ENCODE measurements at regions not wholly inside any gene's neighbourhood (a gene's known extent, or its start where the extent isn't known, plus 50 kb on each side); places are given as distances from the start of the nearest gene placed in this dataset.

DNA sequence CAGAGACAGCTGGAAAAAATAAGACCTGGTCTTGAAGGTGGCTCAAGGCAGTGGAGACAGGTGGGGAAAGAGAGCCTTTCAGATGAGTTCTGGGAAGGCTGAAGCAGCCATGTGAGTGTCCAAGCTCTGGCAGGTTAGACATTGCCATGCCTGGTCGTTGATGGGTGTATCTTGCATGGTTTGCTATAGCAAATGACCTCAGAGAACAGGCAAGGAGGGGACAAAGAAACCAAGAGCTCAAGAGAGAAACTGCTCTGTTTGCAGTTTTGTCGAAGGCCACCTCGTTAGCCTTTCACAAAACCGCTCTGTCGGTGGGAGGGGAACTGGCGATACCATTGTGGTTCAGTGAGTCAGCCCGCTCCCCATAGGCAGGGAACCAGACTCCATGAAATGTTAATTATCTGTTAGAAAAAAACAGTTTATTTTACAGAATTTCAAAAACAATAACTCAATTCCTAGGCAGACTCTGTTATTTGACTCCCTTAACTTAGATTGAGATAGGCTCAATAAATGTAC lies 82.8 kb upstream of the ARGLU1 start:
- ATAC-seq = no peak
- Histone ChIP-seq H3K9me3 (replicated peaks; ENCODE audit: control insufficient read depth, insufficient read depth, low read depth, low read length) (no peaks in the 10 kb centered on the region), H3K27me3 (ENCODE audit: control insufficient read depth in 2 of 2, insufficient read depth in 2 of 2, low read length in 2 of 2) (no peaks in the 10 kb centered on the region), H2AFZ (ENCODE audit: low read depth, low read length) (no peak overlapping the region), H3K36me3 (ENCODE audit: control insufficient read depth, insufficient read depth, low read length) (no peaks in the 10 kb centered on the region), H3K4me2 (ENCODE audit: insufficient read depth, low read length) (no peak overlapping the region), H3K27ac (ENCODE audit: extremely low read depth, low read depth, low read length) (no peak overlapping the region), H3K79me2 (ENCODE audit: control insufficient read depth, insufficient read depth, low read length) (no peaks in the 10 kb centered on the region), H3K9me1 (ENCODE audit: control insufficient read depth, insufficient read depth, low read length) (no peaks in the 10 kb centered on the region), H3K4me3 (no peak overlapping the region), H3K9ac (ENCODE audit: insufficient read depth in 1 of 2, low read depth in 2 of 2, low read length in 2 of 2) (no peak overlapping the region), H4K20me1 (replicated peaks; ENCODE audit: control insufficient read depth, insufficient read depth, low read length) (no peaks in the 10 kb centered on the region), H3K4me1 (replicated peaks in 1 of 2; ENCODE audit: control insufficient read depth in 2 of 2, insufficient read depth in 2 of 2, low read length in 2 of 2) (no peaks in the 10 kb centered on the region)
- ChIA-PET POLR2A (no interaction called here), CTCF (ENCODE audit: low intra/inter-chr PET ratio) (no interaction called here)
- BruUV-seq (replicated peaks) = no TSS peak
- in situ Hi-C loops (cut with MboI) (no loop called here), intact Hi-C loops (cut with micrococcal nuclease) (no loop called here)
- no peak for FAIRE-seq
- DNase-seq (ENCODE audit: extremely low read depth in 1 of 4, low spot score in 3 of 4) = no peak
- whole genome bisulfite sequencing (ENCODE audit: insufficient coverage, low coverage, missing lambda C conversion rate) = 1% methylated on average over 7 of the region's 7 CpGs
- TF ChIP-seq, protein P1, sequence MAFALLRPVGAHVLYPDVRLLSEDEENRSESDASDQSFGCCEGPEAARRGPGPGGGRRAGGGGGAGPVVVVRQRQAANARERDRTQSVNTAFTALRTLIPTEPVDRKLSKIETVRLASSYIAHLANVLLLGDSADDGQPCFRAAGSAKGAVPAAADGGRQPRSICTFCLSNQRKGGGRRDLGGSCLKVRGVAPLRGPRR (CRISPR knock-in tag; IDR thresholded peaks at IDR 0.05) = no peak
- no peak for TF ChIP-seq CEBPB (tag; IDR thresholded peaks at IDR 0.05)
- no peak for TF ChIP-seq ZZZ3 (IDR thresholded peaks at IDR 0.05)
- TF ChIP-seq TCF7 (IDR thresholded peaks at IDR 0.05; ENCODE audit: borderline replicate concordance) = no peak
- TF ChIP-seq, protein P2, sequence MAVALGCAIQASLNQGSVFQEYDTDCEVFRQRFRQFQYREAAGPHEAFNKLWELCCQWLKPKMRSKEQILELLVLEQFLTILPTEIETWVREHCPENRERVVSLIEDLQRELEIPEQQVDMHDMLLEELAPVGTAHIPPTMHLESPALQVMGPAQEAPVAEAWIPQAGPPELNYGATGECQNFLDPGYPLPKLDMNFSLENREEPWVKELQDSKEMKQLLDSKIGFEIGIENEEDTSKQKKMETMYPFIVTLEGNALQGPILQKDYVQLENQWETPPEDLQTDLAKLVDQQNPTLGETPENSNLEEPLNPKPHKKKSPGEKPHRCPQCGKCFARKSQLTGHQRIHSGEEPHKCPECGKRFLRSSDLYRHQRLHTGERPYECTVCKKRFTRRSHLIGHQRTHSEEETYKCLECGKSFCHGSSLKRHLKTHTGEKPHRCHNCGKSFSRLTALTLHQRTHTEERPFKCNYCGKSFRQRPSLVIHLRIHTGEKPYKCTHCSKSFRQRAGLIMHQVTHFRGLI (CRISPR knock-in tag; IDR thresholded peaks at IDR 0.05) = no peak
- TF ChIP-seq, protein P3, sequence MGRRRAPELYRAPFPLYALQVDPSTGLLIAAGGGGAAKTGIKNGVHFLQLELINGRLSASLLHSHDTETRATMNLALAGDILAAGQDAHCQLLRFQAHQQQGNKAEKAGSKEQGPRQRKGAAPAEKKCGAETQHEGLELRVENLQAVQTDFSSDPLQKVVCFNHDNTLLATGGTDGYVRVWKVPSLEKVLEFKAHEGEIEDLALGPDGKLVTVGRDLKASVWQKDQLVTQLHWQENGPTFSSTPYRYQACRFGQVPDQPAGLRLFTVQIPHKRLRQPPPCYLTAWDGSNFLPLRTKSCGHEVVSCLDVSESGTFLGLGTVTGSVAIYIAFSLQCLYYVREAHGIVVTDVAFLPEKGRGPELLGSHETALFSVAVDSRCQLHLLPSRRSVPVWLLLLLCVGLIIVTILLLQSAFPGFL (CRISPR knock-in tag; IDR thresholded peaks at IDR 0.05) = no peak
- TF ChIP-seq ZNF785 (CRISPR knock-in tag; IDR thresholded peaks at IDR 0.05) = no peak
- TF ChIP-seq, protein P4, sequence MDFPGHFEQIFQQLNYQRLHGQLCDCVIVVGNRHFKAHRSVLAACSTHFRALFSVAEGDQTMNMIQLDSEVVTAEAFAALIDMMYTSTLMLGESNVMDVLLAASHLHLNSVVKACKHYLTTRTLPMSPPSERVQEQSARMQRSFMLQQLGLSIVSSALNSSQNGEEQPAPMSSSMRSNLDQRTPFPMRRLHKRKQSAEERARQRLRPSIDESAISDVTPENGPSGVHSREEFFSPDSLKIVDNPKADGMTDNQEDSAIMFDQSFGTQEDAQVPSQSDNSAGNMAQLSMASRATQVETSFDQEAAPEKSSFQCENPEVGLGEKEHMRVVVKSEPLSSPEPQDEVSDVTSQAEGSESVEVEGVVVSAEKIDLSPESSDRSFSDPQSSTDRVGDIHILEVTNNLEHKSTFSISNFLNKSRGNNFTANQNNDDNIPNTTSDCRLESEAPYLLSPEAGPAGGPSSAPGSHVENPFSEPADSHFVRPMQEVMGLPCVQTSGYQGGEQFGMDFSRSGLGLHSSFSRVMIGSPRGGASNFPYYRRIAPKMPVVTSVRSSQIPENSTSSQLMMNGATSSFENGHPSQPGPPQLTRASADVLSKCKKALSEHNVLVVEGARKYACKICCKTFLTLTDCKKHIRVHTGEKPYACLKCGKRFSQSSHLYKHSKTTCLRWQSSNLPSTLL (IDR thresholded peaks at IDR 0.05) = no peak
- TF ChIP-seq, protein P5, sequence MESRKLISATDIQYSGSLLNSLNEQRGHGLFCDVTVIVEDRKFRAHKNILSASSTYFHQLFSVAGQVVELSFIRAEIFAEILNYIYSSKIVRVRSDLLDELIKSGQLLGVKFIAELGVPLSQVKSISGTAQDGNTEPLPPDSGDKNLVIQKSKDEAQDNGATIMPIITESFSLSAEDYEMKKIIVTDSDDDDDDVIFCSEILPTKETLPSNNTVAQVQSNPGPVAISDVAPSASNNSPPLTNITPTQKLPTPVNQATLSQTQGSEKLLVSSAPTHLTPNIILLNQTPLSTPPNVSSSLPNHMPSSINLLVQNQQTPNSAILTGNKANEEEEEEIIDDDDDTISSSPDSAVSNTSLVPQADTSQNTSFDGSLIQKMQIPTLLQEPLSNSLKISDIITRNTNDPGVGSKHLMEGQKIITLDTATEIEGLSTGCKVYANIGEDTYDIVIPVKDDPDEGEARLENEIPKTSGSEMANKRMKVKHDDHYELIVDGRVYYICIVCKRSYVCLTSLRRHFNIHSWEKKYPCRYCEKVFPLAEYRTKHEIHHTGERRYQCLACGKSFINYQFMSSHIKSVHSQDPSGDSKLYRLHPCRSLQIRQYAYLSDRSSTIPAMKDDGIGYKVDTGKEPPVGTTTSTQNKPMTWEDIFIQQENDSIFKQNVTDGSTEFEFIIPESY (CRISPR knock-in tag; IDR thresholded peaks at IDR 0.05) = no peak
- TF ChIP-seq ARID1B (IDR thresholded peaks at IDR 0.05) = no peak
- TF ChIP-seq, protein P6, sequence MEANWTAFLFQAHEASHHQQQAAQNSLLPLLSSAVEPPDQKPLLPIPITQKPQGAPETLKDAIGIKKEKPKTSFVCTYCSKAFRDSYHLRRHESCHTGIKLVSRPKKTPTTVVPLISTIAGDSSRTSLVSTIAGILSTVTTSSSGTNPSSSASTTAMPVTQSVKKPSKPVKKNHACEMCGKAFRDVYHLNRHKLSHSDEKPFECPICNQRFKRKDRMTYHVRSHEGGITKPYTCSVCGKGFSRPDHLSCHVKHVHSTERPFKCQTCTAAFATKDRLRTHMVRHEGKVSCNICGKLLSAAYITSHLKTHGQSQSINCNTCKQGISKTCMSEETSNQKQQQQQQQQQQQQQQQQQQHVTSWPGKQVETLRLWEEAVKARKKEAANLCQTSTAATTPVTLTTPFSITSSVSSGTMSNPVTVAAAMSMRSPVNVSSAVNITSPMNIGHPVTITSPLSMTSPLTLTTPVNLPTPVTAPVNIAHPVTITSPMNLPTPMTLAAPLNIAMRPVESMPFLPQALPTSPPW (CRISPR knock-in tag; IDR thresholded peaks at IDR 0.05) = no peak
- no peak for TF ChIP-seq SUPT5H (IDR thresholded peaks at IDR 0.05)
- no peak for TF ChIP-seq GATAD2B (IDR thresholded peaks at IDR 0.05; ENCODE audit: borderline replicate concordance)
- no peak for TF ChIP-seq POLR3A (IDR thresholded peaks at IDR 0.05; ENCODE audit: borderline replicate concordance, extremely low read depth, insufficient read depth, insufficient read length)
- TF ChIP-seq TCF7L2 (IDR thresholded peaks at IDR 0.05; ENCODE audit: low read depth, low read length) = no peak

Measured in K562 (cell line).